ENCODE measurements at regions not wholly inside any gene's neighbourhood (a gene's known extent, or its start where the extent isn't known, plus 50 kb on each side); places are given as distances from the start of the nearest gene placed in this dataset.
"Not testable (repeated sequence)": the region's sequence is repeated elsewhere in the genome, so short reads cannot be mapped to it uniquely, and the experiment has no call there.

- no peak for DNase-seq (ENCODE audit: low read depth)
These were observed 79.0 kb upstream of the ID2 start for GRCh38 chr2:8602809-8603208.

DNA sequence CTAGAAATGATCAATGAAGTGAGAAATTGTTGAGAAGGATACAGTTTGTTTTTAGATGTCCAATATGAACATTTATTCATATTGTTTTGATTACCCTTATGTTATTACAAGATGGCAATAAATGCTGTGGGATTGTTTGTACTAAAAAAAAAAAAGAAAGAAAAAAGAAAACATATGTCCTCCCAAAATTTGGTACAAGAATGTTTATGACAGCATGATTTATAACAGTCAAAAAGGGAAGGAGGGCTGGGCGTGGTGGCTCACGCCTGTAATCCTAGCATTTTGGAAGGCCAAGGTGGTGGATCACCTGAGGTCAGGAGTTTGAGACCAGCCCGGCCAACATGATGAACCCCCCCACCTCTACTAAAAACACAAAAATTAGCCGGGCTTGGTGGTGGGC, 78.5 kb upstream of the ID2 start:
- DNase-seq (ENCODE audit: low read depth) = not testable (repeated sequence)

DNA sequence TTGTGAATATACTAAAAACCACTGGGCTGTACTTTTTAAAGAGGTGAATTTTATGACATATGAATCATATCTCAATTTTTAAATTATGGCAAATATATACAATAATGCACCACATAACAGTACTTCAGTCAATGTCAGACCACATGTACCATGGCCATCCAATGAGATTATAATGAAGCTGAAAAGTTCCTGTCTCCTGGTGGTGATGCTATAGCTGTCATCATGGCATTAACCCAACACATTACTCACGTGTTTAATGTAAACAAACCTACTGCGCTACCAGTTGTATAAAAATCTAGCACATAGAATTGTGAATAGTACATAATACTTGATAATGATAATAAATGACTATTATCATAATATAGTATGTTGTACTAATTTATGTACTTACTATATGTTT, 77.6 kb upstream of the ID2 start:
- DNase-seq (ENCODE audit: low read depth) = no peak

DNA sequence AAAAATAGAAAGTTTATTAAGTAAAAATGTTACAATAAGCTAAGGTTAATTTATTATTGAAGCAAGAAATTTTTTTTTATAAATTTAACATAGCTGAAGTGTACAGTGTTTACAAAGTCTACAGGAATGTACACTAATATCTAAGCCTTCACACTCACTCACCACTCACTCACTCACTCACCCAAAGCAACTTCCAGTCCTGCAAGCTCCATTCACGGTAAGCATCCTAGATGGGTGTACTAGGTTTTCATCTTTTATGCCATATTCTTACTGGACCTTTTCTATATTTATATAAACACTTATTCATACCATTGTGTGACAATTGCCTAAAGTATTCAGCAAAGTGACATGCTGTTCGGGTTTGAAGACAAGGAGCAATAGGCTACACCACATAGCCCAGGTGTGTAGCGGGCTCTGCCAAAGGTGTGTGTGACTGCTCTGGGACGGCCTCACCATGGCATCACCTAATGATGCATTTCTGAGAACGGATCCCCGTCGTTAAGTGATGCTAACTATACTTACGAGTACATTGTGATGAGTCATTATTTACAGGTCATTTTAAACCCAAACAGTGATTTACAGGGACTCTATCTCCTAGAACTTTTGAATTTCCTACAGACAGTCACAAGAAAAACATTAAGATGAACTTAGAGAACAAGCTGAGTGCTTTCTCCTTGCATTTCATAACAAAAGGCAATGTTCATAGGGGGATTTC, 76.3 kb upstream of the ID2 start:
- DNase-seq (ENCODE audit: low read depth) = no peak

DNA sequence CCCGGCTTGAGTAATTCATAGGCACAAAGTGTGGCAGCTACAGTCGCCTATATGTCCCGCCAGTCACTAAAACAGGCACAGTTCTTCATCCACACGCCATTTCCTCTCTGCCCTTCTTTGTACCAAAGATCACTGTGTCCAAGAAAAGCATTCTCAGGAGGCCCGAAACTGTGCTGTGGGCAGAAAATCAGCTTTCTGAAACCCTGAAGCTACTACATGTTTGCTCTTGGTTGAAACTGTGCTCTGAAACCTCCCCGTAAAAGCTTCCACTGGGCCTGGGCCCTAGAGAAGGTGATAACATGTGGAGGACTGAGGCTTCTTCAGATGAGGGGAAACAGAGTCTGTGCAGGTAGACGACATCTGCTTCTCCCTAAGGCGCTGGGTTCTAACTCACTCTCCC, 75.6 kb upstream of the ID2 start:
- DNase-seq (ENCODE audit: low read depth) = no peak

DNA sequence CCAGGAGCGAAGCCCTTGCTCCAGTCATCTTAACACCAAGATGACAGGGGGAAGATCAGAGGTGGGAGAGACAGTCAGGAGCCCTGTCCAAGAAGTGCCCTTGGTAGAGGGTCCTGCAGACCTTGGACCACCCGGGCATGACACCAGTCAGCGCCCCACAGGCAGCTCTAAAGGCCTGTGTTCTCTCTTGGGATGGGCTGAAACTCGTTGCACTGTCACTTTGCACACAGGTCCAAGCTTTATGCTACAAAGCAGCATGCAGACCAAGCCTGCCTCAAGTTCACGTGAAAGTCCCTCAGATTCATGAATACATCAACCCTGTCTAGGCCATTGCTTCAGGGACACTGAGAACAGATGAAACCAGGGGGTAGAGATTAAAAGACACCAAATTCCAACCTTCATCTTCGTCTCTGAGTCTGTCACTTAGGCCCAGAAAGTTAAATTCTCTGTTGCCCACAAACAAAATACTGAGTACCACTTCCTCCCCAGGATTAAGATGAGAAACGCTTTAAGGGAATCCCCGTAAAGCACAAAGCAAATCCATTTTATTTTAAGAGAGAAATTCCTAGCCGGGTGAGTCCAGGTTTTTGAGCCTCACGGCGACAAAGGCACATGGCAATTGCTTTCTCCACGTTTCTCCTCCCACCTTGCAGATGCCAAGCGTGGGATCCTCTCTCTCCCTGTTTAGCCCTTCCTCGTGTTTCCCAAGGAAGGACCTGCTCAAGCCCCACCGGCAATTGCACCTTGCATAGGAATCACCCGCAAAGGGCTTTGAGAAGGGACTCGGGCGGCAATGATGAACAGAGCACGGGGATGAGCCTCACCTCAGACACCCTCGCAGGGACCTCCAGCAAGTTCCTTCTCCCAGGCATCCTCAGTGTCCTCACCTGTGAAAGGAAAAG, 75.0 kb upstream of the ID2 start:
- DNase-seq (ENCODE audit: low read depth) = no peak

GRCh38 chr2:8607606-8608005, 74.2 kb upstream of the ID2 start:
- no peak for DNase-seq (ENCODE audit: low read depth)

GRCh38 chr2:8608411-8608954, 73.4 kb upstream of the ID2 start:
- no peak for DNase-seq (ENCODE audit: low read depth)

DNA sequence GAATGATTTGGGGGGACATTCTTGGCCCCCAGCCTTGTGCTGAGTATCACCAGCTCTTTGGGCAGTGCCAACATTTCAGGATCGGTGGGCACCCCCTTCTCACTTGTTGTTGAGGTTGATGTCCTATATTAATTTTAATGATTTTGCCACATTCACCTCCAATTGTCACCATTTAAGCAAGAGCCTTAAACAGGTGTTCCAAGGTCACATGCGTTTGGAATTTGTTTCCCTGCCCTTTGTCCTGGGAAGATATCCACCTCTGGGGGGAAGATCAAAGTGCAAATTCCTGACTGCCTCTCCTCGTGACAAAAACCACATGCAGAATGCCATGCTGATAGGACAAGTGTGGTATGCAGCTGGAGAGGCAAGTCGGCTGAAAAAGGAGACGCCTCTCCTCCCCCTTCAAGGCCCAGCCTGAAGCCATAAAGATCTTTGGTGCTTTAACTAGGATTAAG, 72.5 kb upstream of the ID2 start:
- DNase-seq (ENCODE audit: low read depth) = no peak

DNA sequence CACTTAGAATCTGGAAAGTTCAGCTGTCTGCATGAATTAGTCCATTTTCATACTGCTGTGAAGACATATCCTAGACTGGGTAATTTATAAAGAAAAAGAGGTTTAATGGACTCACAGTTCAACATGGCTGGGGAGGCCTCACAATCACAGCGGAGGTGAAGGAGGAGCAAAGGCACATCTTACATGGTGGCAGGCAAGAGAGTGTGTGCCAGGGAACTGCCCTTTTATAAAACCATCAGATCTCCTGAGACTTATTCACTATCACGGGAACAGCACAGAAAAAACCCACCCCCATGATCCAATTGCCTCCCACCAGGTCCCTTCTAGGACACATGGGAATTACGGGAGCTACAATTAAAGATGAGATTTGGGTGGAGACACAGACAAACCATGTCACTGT, 71.1 kb upstream of the ID2 start:
- DNase-seq (ENCODE audit: low read depth) = not testable (repeated sequence)

- DNase-seq (ENCODE audit: low read depth) = no peak
These were observed 70.6 kb upstream of the ID2 start for GRCh38 chr2:8611246-8611645.

DNA sequence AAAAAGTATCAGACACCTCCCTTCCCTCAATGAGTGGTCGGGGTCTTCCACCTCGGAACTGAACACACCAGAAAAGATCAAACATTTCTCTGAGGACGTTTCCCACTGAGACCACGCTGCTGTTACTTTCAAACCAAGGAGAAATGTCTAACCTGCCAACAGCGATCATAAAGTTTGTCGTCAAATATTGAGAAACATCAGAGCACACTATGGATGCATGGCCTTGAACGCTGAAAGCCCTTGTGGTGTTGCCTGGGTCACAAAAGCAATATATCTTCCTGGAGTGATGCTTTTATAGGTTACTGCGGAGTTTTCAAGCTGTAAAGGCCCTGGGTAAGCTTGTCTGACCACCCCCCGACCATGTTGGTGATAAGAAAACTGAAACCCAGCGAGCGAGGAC, 70.2 kb upstream of the ID2 start:
- DNase-seq (ENCODE audit: low read depth) = no peak

GRCh38 chr2:8612734-8613179, 69.1 kb upstream of the ID2 start:
- DNase-seq (ENCODE audit: low read depth) = no peak

DNA sequence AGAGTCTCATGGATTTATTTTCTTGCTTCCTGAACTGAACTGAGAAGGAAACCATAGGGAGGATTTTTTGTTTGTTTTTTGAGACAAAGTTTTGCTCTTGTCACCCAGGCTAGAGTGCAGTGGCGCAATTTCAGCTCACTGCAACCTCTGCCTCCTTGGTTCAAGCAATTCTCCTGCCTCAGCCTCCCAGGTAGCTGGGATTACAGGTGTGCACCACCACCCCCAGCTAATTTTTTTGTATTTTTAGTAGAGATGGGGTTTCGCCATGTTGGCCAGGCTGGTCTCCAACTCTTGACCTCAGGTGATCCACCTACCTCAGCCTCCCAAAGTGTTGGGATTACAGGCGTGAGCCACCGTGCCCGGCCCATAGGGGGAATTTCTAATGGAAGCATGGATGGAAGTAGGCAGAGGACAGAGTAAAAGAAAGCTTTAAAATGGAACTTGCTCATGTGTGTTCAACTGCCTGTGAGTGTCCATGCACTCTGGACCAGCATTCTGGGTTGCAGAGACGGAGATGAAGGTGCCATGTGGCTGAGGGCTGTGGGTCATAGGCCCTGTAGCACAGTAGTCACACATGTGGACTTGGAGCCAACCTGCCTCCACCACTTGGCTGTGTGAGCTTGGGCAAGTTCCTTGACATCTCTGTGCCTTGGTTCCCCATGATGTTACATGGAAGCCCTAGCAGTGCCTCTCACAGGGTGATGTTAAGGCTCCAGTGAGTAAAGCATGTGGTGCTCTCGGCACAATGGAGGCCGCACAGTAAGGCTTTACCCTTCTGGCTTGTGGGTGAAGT, 68.5 kb upstream of the ID2 start:
- DNase-seq (ENCODE audit: low read depth) = not testable (repeated sequence)

DNA sequence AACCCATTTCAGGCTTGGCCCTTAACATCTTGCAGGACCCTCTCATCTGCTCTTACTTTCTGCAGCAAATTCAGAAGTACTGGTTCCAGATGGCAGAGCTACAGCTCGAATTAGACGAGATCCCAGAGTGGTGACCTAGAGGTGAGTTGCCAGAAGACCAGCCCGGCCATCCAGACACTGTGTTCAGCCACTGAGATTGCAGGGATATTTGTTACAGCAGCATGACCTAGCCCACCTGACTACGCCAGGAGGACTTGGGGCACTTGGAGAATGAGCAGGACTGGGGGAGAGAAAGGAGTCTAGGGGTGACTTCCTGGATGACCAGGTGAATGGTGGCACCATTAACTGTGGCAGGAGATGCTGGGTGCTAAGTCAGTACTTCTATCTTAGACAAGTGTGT, 67.2 kb upstream of the ID2 start:
- DNase-seq (ENCODE audit: low read depth) = no peak

DNA sequence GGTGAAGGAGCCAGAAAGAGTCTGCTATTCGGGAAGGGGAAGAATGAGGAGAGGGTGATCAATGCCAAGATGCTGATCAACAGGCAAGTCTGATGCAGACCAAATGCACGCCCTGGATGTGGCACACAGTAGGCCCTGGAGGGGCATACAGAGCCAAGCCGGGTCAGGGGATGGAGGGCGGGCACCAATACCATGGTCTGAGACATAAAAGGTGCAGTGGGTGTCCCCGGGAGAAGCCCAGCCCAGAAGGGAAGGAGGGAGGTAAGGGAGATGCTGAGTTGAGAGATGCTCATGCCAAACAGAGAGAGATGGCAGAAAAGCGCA, 66.6 kb upstream of the ID2 start:
- DNase-seq (ENCODE audit: low read depth) = no peak

DNA sequence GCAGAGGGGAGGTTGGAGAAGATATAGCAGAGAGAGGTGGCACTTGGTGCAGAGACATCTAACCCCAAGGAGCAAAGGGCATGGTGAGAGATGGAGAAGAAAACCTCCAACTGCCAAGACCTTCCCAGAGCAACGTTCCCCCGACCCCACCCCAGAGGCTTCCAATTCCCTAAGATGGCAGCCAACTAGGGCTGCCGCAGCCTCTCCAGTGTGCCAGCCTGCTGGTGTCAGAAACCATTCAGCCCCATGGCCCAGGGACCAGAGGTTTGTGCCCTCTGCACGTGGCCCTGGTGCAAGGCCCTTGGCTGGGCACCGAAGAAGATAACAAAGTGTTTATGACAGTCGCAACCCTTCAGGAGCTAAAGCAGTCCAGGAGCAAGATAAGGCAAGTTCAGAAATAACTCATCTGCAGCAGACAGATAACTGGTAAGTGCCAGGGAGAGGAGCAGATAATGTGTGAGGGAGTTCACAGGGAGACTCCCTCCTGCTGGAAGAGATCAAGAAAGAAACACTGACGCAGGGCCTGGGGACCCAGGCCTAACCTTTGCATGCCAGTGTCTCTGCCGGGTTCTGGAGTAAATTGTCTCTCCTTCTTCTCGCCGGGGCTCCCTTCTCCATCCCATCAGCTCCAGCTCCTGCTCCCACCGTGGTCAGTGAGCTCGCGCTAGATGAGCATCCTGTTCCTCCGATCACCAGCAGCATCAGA, 66.1 kb upstream of the ID2 start:
- no peak for DNase-seq (ENCODE audit: low read depth)

- no peak for DNase-seq (ENCODE audit: low read depth)
These were observed 64.8 kb upstream of the ID2 start for GRCh38 chr2:8617048-8617447.

GRCh38 chr2:8617590-8617989, 64.3 kb upstream of the ID2 start:
- DNase-seq (ENCODE audit: low read depth) = no peak

- DNase-seq (ENCODE audit: low read depth) = no peak
These were observed 62.8 kb upstream of the ID2 start for GRCh38 chr2:8619071-8619470.

DNA sequence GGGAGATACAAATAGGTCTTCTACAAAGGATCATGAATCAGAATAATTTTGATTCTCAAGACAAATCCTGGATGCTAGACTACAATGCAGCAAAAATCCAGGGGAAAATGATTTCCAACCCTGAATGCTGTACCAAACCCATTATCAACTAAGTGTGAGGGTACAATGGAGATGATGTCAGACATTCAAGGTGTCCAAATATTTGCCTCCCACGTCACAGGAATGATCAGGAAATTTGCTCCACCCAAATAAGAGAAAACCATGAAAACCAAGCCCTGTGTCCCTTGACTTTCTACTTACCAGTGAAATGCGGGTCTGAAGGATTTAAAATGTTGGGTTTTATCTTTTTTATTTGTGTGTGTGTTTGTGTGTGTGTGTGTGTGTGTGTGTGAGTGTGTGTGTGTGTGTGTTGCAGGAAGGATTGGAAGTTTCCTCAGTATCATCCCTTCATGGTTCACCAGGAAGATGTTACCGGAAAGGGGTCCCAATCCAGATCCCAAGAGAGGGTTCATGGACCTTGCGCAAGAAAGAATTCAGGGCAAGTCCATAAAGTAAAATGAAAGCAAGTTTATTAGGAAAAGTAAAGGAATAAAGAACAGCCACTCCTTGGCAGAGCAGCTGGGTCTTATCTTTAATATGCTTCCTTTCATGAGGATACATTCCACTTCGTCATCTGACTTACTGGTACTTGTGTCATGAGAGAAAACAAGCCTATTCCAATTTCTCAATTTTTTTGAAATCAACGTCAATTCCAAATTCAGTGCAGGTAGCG, 61.1 kb upstream of the ID2 start:
- no peak for DNase-seq (ENCODE audit: low read depth)

Data from stimulated activated CD8-positive, alpha-beta memory T cell treated with anti-CD3 and anti-CD28 coated beads, Interleukin-7, amount 100 ng/mL, for 24 hours (primary cell).